GM19467 (cell line): ENCODE measurements at regions not wholly inside any gene's neighbourhood (a gene's known extent, or its start where the extent isn't known, plus 50 kb on each side); places are given as distances from the start of the nearest gene placed in this dataset.

Experiments
- ATAC-seq: cut with Tn5 transposase; IDR thresholded peaks from one replicate; pipeline ENCODE4 v1.9.1; 2021; ENCODE audit warnings: mild to moderate bottlenecking, moderate library complexity; ENCODE audit not compliant: unreplicated experiment

DNA sequence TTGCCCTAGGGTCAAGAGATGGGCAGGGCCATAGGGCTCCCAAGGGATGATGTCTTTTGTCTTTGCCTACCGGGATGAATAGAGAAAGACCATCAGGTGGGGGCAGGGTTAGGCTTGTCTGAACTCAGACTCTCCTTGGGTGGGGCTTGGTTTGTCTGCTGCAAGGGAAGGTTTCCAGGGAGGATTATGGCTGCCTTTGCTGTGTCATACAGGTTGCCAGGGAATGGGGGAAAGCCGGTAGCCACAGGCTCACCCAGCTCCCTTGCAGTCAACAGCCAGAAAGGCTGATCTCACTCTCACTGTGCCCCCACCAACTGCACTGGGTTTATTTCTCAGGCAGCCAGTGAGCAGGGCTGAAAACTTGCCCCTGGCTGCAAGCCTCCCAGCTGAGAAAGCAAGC, 253.2 kb downstream of the POLR1F start:
- ATAC-seq = no peak

DNA sequence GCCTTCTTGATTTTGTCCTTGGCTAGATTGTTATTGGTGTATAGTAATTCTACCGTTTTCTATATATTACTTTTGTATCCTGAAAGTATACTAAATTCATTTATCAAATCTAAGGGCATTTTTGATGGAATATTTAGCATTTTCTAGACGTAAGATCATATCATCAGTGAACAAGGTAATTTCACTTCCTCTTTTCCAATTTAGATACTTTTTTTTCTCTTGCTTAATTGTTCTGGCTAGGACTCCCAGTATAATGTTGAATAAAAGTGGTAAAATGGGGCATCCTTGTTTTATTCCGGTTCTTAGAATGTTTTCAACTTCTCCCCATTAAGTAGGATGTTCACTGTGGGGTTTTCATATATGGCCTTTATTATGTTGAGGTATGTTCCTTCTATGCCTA, 260.7 kb downstream of the POLR1F start:
- no peak for ATAC-seq

DNA sequence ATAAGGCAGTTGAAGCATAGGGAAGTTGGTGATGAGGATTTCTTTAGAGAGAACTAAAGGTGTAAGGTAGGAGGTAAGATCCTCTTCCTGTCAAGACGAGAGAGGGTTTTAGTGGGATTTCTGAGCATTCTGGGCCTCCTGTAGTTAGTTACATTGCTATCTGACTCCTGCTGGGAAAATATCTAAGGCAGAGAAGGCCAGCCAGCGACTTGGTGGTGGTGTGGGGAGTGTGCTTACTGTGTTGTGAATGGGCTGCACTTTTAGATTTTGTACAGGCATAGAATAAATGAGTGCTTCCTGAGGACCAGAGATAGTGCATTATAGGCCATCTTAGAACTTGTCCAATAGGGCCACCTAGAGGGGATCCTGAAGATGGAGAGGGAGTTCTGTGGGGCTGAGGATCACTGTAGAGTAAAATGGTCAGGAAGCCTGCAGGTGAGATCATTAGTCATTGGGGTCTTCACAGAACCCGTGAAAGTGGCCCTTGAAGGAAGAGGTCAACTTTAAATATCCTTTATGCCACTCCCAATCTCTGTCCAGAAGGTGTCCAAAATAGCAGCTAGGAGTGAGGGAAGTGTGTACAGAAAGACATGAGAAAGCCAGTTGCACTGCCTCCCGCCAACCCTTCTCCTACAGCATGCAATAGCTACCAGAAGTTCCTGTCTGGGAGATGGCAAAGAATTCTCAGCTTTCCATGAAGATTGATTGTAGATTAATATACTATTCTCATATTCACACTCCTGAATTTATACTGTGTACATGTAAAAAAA, 266.6 kb downstream of the POLR1F start:
- no peak for ATAC-seq

DNA sequence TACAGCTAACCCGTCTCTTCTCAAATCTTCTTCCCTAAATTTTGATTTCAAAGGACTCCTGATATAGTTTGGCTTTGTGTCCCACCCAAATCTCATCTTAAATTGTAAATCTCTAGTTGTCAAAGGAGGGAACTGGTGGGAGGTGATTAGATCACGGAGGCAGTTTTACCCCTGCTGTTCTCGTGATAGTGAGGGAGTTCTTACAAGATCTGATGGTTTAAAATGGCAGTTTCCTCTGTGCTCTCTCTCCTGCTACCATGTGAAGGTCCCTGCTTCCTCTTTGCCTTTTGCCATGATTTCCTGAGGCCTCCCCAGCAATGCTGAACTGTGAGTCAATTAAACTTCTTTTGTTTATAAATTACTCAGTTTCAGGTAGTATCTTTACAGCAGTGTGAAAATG, 269.3 kb downstream of the POLR1F start:
- no peak for ATAC-seq

DNA sequence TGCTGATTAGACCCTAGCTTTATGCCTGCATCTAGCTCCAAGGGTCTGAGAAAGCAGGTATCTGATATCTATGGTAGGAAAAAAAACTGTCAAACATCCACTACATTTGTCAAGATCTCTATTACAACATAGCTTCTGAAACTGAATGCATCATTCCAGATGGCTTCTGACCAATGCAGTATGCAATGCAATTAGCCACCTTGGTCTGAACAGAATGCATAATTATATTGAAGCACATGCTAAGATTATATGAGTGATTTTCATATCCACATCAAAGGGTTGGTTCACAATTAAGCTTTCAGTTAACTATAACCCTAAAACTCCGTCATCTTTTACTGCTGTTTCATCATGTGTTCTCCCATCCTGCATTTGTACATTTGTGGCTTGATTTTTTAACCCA, 271.4 kb downstream of the POLR1F start:
- ATAC-seq = no peak

DNA sequence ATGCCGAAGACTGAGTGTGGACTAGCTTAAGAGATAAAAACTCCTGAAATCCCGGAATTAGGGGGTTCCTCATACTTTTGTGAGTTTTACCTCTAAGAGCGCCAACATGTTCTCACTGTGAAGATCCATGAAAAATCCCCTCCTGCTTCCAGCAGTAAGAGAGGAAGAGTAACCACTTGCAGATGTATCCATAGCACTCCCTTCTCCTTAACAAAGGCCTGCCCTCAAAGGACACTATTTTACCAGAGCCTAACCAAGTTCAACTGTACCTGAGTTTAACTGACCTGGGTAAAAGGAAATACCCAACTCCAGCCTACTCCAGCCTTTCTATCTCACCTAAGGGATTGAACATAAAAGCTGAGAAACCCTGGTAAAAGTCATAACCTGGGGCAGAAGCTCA, 280.9 kb downstream of the POLR1F start:
- ATAC-seq = no peak

DNA sequence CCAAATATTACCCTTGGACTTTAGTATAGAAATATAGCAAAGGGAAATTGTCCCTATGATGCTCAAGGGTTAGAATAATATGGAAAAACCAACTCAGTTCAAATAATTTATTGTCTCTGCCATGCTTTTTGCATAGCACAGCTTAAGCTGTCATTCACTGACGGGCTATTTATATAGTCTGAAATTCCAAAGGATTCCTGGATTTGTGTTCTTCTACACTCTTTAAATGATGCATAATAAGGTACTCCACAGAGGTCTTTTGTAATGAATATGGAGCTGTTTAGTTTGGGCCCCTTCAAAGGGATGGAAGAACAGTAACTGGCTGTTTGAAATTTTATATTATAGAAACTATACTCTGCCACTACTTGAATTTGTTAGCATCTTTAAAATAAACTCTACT, 276.6 kb upstream of the FERD3L start:
- no peak for ATAC-seq

DNA sequence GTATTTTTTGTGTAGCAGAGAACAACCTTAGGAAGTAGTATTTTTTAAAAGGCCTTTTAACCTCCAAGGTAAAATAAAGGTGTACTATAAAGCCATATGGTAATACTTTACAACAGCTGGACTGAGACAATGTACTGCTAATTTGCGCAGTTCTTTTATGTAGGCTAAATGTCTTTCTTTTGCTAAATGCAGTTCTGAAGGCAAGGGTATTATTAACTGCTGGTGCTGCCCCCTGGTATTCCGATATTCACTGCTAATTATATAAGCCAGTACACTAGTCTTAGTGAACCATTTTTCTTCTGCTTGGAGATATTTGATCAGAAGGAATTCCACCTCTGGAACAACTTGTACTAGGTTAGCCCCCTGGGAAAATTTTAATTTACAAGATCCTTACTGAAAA, 272.0 kb upstream of the FERD3L start:
- no peak for ATAC-seq

DNA sequence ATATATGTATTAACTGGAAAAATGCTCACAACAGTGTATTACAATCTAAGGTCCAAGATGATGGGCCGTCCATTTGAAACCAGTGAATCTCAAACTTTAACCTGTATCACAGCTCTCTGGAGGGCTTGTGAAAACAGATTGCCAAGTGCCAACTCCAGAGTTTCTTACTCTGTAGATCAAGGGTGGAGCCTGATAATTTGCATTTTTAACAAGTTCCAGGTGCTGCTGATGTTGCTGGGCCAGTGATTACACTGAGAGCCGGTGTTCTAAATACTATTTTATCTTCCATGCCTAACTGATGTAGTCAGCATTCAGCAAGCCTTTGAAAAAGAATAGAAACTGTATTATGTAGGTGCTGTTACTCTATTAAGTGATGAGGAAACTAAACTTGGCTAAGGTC, 269.9 kb upstream of the FERD3L start:
- ATAC-seq = no peak

DNA sequence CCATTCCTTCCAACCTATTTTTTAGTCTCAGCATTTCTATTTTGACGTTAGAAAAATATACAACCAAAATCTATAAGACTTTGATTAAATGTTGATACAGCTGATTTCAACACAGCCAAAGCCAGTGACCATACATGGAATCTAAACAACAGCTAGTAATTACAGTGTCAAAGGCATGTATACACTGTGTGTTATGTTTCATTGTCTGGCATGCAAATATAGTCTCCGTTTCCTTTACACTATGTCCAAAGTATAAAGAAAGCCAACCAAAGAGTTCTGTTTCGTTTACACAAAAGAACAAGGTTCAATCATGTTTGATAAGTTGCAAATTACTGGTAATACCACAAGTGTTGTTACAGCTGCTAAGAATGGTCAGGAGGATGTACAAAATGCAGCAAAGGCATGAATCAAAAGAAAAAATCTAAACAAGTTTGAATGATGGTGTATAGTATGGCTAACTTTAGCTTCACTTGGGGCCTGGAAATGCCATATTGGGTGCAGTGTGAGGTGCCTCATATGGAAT, 268.3 kb upstream of the FERD3L start:
- no peak for ATAC-seq

DNA sequence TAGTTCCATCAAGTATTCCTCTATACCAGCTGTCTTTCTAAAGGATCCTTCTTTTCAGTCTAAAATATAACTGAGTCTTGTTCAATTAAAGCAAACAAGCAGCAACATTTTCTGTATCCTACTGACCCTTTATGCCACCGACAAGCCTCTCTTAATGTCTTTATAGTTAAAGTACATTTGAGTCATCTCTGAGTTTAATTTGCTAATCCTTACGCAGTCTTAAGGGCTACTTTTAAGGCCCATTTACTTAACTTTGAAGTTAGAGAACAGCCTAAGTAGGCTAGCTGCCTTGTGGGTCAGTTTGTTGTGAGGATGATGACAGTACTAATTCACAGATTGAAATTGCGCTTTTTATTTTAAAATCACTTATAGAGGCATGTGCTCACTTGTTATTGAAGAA, 265.5 kb upstream of the FERD3L start:
- no peak for ATAC-seq

DNA sequence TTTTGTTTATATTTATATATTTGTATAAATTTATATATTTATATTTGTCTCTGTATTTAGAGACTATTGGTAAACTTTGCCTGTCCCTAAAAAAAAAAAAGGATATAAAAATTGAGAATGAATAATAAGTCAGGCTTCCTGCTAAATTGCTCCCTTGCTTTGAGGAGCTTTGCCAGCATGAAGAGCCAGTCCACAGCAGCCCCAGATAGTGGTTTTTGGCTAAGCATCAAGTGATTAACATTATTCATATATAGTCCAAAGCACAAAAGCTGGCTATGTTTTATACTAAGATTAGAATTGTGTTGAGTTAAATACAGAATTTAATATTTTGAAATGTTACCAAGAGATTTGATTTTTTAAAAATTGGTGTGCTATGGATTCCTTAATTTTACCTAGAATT, 264.9 kb upstream of the FERD3L start:
- ATAC-seq = no peak

DNA sequence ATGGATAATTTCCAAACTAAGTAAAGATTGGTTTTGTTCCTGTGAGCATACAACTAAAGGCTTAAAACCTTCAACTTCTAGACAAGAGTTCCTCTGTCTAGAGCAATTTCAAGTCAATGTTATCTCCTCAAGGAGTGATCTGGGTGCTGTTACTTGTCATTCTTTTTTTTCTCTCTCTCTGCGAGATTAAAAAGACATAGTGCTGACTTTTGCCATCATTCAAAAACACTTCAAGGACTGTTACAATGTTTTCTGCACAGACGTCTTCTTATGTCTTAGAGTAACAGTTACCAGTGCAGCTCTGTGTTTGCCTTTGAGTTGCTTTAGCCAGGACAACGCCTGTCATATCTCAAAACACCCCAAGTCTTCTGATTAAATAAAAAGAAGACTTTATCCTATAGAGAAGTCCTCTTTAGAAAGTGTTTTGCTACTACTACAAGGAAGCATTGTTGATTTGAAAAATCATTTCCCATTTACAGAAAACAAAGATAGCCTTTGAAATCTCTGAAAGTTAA, 263.5 kb upstream of the FERD3L start:
- ATAC-seq = no peak

DNA sequence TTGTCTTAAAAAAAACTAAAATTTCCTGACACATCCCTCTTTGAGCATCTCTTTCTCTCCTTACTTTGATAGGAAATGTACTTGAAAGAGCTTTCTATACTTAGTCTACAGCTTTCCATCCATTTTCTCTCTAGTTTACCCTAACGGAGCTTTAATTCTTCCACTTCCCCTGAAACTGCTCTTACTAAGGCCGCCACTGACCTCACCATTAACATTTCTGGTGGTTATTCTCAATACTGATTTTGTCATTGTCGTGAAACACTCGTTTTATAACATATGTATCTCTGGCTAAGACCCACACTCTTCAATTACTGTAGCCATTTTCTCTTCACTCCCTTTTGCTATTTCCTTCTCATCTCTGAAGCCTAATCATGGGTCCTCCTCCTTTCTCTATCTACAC, 262.0 kb upstream of the FERD3L start:
- ATAC-seq = no peak

DNA sequence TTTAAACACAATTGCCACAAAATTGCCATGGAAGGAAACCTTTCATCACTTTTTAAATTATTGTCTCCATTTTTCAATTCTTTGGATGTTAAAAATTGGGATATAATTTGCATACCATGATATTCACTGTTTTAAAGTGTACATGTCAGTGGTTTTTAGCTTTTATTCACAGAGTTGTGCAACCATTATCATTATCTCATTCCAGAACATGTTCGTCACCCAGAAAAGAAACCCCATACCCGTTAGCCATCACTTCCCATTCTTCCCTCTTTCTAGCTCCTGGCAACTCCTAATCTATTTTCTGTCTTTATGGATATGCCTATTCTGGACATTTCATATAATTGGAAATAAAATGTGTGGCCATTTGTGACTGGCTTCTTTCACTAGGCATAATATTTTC, 260.3 kb upstream of the FERD3L start:
- ATAC-seq = no peak

DNA sequence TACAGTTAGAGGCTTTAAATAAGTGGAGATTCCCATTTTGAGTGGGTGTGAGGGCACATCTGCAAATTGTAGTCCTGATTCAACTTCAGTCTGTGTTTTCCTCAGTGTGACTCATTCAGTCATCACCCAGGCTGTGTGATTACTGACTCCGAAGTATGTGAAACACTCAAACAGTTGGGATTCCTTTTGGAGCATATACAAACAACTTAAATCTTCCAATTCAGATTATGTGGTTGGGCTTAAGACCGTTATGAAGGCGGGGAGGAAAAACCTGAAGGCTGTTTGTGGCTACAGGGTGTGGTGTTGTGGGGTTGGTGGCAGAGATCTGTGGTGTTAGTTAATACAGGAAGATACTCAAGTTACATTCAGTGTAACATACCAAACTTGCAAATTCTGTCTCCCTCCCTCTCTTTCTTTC, 259.7 kb upstream of the FERD3L start:
- ATAC-seq = no peak

DNA sequence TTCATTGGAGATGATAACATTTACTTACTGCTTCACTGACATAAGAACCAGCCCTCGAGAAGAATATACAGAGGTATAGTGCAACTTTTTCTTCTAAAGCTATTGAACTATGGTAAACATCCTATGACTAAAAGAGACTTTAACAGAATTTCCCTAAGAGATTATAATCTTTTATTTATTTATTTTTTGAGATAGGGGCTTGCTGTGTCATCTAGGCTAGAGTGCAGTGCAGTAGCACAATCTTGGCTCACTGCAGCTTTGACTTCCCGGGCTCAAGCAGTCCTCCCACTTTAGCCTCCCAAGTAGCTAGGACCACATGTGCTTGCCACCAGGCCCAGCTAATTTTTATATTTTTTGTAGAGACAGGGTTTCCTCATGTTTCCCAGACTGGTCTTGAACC, 258.5 kb upstream of the FERD3L start:
- no peak for ATAC-seq

DNA sequence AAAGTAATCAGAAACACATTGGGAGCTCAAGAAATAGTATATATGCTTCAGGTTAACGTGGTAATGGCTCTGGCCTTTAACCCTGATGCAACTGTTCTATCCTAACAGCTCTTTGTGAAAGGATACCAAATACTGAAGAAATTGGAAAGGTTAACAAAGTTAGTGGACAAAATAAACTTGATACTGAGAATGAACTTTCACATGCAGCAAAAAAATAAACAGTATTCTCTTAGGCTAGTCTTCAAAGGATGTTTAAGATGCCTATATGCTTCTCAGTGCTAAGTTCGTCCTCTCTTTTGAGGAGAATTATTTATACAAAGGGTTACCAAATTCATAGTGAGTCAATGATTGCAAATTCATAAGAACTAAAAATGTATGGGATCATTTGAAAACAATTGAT, 256.2 kb upstream of the FERD3L start:
- ATAC-seq = no peak

DNA sequence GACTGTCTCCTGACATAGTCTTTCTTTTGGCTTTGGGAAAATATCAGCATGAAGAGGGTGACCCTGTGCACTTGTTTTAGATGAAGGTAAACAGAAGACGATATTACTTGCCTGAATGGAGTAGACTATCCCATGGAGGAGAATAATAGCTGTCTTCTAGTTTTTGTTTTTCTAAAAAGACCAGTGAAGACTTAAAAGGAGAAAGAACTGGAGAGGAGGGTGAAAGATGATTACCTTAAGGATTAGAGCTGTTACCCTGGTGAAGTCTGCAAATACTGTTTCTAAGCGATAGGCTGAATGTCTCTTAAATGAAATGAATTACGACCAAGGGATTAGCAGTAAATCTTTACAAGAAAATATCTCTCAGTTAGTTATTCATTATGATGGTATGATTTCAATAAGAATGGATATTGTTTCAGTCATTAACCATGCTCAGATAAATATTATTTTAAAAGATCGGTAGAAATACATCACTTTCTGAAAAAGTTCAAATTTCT, 255.6 kb upstream of the FERD3L start:
- no peak for ATAC-seq

DNA sequence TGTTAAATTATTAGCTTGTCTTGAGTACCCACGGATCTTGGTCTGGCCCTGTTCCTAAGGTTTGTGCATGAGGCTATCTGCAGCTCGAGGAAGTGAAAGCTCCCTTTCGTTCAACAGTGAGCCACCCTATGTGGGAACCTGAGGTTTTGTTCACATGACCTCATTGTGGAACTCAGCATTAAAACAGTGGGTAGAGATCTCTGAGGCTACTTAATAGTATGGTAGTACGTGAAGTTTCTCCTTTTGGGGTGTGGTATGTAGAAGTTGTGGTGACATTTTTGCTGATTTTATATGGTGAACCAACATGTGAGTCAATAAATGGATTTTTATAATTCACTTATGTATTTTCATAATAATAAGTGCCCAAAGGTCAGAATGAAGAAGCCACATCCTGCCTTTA, 252.7 kb upstream of the FERD3L start:
- no peak for ATAC-seq

DNA sequence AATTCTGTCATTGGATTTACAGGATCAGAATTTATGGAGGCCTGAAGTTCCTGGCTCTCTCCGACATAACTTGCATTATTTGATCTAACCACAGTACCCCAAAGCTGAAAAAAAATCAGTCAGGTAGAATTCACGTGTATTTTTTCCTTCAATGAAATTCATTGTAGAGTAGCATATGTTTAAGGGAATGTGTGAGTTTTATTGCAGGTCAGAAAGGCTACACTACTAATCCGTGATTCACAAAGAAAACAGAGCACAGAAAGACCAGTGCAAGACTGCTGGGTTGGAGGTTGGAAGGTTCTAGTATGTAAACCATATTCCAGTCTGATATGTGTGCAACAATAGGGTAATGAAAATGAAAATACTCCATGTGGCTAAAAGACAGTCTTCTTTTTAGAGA, 247.0 kb upstream of the FERD3L start:
- ATAC-seq = no peak

DNA sequence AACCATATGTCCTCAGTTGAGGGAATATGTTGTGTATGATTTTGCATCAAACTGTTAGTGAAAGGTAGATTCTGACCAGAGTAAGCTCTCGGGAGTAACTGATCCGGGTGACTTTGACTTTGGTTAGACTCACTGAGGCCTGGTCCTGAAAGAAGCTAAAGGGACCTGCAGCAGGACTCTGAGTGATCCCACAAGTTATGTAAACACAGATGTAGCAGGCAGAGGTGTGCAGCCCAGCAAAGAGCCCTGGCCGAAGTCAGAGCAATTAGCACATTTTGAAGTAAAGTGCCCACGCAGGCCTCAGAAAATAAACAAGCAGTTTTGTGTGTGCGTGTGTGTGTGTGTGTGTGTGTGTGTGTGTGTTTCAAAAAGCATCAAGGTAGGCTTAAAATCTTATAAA, 245.6 kb upstream of the FERD3L start:
- ATAC-seq = no peak

DNA sequence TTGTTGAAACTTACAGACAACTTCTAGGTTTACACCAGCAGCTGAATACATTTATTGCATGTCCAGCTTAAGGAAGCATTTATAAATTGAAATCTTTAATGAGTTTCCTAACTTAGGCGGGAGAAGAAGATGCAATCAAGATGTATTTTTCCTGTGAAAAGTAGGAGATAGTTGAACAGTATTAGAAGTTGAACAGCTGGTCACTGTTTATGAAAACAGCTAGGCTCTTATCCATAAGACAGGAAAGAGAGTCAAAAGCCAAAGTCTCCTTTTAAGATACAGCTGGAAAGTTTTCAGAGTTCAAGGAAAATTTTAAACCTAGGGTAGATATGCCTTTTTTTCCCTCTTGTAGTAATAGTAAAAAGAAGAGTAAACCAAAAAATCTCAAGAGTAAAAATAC, 236.1 kb upstream of the FERD3L start:
- ATAC-seq = no peak
